Colonic mucosa (tissue), 4 donors: ENCODE measurements at regions not wholly inside any gene's neighbourhood (a gene's known extent, or its start where the extent isn't known, plus 50 kb on each side); places are given as distances from the start of the nearest gene placed in this dataset.

Experiments used
- DNase-seq: peaks from one replicate; pipeline ENCODE4 v3.0.0-alpha.2; 2020
- H3K27ac ChIP-seq: fragments of 200-600 bp; one replicate; pipeline ENCODE4 v1.8.0; 2021
- H3K27me3 ChIP-seq: fragments of 200-600 bp; one replicate; pipeline ENCODE4 v1.8.0; 2021
- H3K36me3 ChIP-seq: fragments of 200-600 bp; one replicate; pipeline ENCODE4 v1.8.0; 2021
- H3K4me1 ChIP-seq: fragments of 200-600 bp; one replicate; pipeline ENCODE4 v1.8.0; 2021; ENCODE audit warnings: mild to moderate bottlenecking
- H3K4me3 ChIP-seq: fragments of 200-600 bp; one replicate; pipeline ENCODE4 v1.8.0; 2021
- H3K9ac ChIP-seq, 2 donors: one replicate each; pipeline ENCODE4 v1.7.0; 2013; ENCODE audit warnings: control low read depth in 2 of 2, low read depth in 2 of 2, low read length in 2 of 2
- H3K9me3 ChIP-seq: fragments of 200-600 bp; one replicate; pipeline ENCODE4 v1.8.0; 2021
- CTCF ChIP-seq: fragments of 200-600 bp; IDR thresholded peaks from one replicate; pipeline ENCODE4 v1.8.0; 2022; ENCODE audit warnings: antibody characterized with exemption, mild to moderate bottlenecking
- intact Hi-C: fragments of 100-400 bp; cut with DNase I; formaldehyde crosslinking; loops from one replicate; pipeline ENCODE4 v1.14.1; 2022
- donor health status: healthy.
- donor health status: DM: no; HTN: no; CAD: no.
- donor health status: DM: no; HTN: no; CAD: no.

- no peak overlapping the region for H3K27ac ChIP-seq
- H3K4me3 ChIP-seq = no peak overlapping the region
- no peak for DNase-seq
- H3K27me3 ChIP-seq = no peaks in the 10 kb centered on the region
- intact Hi-C loops = no loop called here
- no peaks in the 10 kb centered on the region for H3K4me1 ChIP-seq
- no peaks in the 10 kb centered on the region for H3K9me3 ChIP-seq
- H3K9ac ChIP-seq = no peak overlapping the region
- TF ChIP-seq CTCF = no peak
- H3K36me3 ChIP-seq = no peaks in the 10 kb centered on the region
Observed at GRCh38 chr1:5577255-5578040, 414.8 kb downstream of the NPHP4 start.

GRCh38 chr1:5576673-5577065, 415.6 kb downstream of the NPHP4 start:
- no peak for DNase-seq
- no peak overlapping the region for H3K27ac ChIP-seq
- intact Hi-C loops = no loop called here

GRCh38 chr1:5576011-5576672, 416.1 kb downstream of the NPHP4 start:
- no peak for TF ChIP-seq CTCF
- Histone ChIP-seq H3K27ac (no peak overlapping the region), H3K4me3 (no peak overlapping the region), H3K36me3 (no peaks in the 10 kb centered on the region), H3K9ac (no peak overlapping the region), H3K4me1 (no peaks in the 10 kb centered on the region), H3K27me3 (no peaks in the 10 kb centered on the region), H3K9me3 (no peaks in the 10 kb centered on the region)
- intact Hi-C loops = no loop called here
- no peak for DNase-seq

More at GRCh38 chr1:5576673-5577065, 415.6 kb downstream of the NPHP4 start:
- H3K9me3 ChIP-seq = no peaks in the 10 kb centered on the region
- no peaks in the 10 kb centered on the region for H3K4me1 ChIP-seq
- no peaks in the 10 kb centered on the region for H3K27me3 ChIP-seq
- H3K36me3 ChIP-seq = no peaks in the 10 kb centered on the region
- H3K9ac ChIP-seq = no peak overlapping the region
- TF ChIP-seq CTCF = no peak
- H3K4me3 ChIP-seq = no peak overlapping the region

GRCh38 chr1:5575396-5575940, 416.8 kb downstream of the NPHP4 start:
- Histone ChIP-seq H3K36me3 (no peaks in the 10 kb centered on the region), H3K27ac (no peak overlapping the region), H3K27me3 (no peaks in the 10 kb centered on the region), H3K9ac (no peak overlapping the region), H3K4me3 (no peak overlapping the region), H3K4me1 (no peaks in the 10 kb centered on the region), H3K9me3 (no peaks in the 10 kb centered on the region)
- no peak for TF ChIP-seq CTCF
- peak; percentile 7 for DNase-seq
- intact Hi-C loops = no loop called here

GRCh38 chr1:5574641-5575040, 417.6 kb downstream of the NPHP4 start:
- Histone ChIP-seq H3K9me3 (no peaks in the 10 kb centered on the region), H3K36me3 (no peaks in the 10 kb centered on the region), H3K27me3 (no peaks in the 10 kb centered on the region), H3K4me1 (no peaks in the 10 kb centered on the region), H3K4me3 (no peak overlapping the region), H3K27ac (no peak overlapping the region), H3K9ac (no peak overlapping the region)
- DNase-seq = peak; percentile 3
- intact Hi-C loops = no loop called here
- no peak for TF ChIP-seq CTCF
